DOHH2 (cell line): ENCODE measurements at regions not wholly inside any gene's neighbourhood (a gene's known extent, or its start where the extent isn't known, plus 50 kb on each side); places are given as distances from the start of the nearest gene placed in this dataset.

Source experiments
- EZH2phosphoT487 ChIP-seq: fragments of 200-600 bp; sonication (generic); IDR thresholded peaks from 2 replicates; pipeline ENCODE4 v1.6.1; 2017; ENCODE audit warnings: borderline replicate concordance, mild to moderate bottlenecking, antibody characterized with exemption, low read length, moderate library complexity, mixed read lengths
- TF ChIP-seq, protein P1 (sequence below): fragments of 200-600 bp; sonication (generic); IDR thresholded peaks from one replicate; pipeline ENCODE4 v1.5.1; 2014; ENCODE audit warnings: antibody characterized with exemption, mild to moderate bottlenecking, low read depth, low read length; ENCODE audit not compliant: poor library complexity, severe bottlenecking

DNA sequence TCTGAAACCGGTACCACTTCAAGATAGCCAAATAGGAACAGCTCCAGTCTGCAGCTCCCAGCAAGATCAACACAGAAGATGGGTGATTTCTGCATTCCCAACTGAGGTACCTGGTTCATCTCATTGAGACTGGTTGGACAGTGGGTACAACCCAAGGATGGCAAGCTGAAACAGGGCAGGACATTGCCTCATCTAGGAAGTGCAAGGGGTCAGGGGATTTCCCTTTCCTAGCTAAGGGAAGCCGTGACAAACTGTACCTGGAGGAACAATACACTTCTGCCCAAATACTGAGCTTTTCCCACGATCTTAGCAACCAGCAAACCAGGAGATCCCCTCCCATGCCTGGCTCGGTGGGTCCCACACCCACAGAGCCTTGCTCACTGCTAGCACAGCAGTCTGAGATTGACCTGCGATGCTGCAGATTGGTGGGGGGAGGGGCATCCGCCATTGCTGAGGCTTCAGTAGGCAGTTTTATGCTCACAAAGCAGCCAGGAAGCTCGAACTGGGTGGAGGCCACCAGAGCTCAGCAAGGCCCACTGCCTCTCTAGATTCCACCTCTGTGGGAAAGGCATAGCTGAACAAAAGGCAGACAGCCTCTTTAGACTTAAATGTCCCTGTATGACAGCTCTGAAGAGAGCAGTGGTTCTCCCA lies 59.9 kb upstream of the C11orf58 start:
- TF ChIP-seq, protein P1, sequence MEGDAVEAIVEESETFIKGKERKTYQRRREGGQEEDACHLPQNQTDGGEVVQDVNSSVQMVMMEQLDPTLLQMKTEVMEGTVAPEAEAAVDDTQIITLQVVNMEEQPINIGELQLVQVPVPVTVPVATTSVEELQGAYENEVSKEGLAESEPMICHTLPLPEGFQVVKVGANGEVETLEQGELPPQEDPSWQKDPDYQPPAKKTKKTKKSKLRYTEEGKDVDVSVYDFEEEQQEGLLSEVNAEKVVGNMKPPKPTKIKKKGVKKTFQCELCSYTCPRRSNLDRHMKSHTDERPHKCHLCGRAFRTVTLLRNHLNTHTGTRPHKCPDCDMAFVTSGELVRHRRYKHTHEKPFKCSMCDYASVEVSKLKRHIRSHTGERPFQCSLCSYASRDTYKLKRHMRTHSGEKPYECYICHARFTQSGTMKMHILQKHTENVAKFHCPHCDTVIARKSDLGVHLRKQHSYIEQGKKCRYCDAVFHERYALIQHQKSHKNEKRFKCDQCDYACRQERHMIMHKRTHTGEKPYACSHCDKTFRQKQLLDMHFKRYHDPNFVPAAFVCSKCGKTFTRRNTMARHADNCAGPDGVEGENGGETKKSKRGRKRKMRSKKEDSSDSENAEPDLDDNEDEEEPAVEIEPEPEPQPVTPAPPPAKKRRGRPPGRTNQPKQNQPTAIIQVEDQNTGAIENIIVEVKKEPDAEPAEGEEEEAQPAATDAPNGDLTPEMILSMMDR = no peak
- TF ChIP-seq EZH2phosphoT487 = no peak
